OCI-LY3 (cell line): ENCODE measurements at regions not wholly inside any gene's neighbourhood (a gene's known extent, or its start where the extent isn't known, plus 50 kb on each side); places are given as distances from the start of the nearest gene placed in this dataset.

Experiments used
- H2AFZ ChIP-seq: fragments of 200-600, 300-600 bp; shearing (Covaris generic); 2 replicates; pipeline ENCODE4 v1.6.0; 2014; ENCODE audit warnings: antibody characterized with exemption, low read depth, low read length
- H3K27ac ChIP-seq: fragments of 200-600, 300-600 bp; sonication (generic); 2 replicates; pipeline ENCODE4 v1.5.1; 2014; ENCODE audit warnings: mild to moderate bottlenecking, low read length, moderate library complexity, mixed read lengths
- H3K27me3 ChIP-seq: fragments of 200-600, 300-600 bp; sonication (generic); 2 replicates; pipeline ENCODE4 v1.6.1; 2014; ENCODE audit warnings: low read depth, low read length, mixed read lengths
- H3K36me3 ChIP-seq: fragments of 200-600, 300-600 bp; sonication (generic); replicated peaks from 2 replicates; pipeline ENCODE3; 2014; ENCODE audit warnings: low read depth, low read length, mixed read lengths
- H3K4me1 ChIP-seq: fragments of 300-600, 200-600 bp; sonication (generic); 2 replicates; pipeline ENCODE4 v1.6.1; 2014; ENCODE audit warnings: low read length, mixed read lengths
- H3K4me2 ChIP-seq: fragments of 200-600, 300-600 bp; sonication (generic); 2 replicates; pipeline ENCODE4 v1.6.1; 2014; ENCODE audit warnings: low read length, mixed read lengths
- H3K4me3 ChIP-seq: fragments of 300-600, 200-600 bp; sonication (generic); 2 replicates; pipeline ENCODE4 v1.5.1; 2014; ENCODE audit warnings: antibody characterized with exemption, mild to moderate bottlenecking, low read length, moderate library complexity
- H3K79me2 ChIP-seq: fragments of 300-600, 200-600 bp; shearing (Covaris generic); 2 replicates; pipeline ENCODE4 v1.6.1; 2014; ENCODE audit warnings: mild to moderate bottlenecking, low read length, mixed read lengths
- H3K9ac ChIP-seq: fragments of 300-600, 200-600 bp; shearing (Covaris generic); 2 replicates; pipeline ENCODE4 v1.6.0; 2014; ENCODE audit warnings: mild to moderate bottlenecking, low read length, moderate library complexity
- H3K9me3 ChIP-seq: fragments of 200-600, 300-600 bp; shearing (Covaris generic); 2 replicates; pipeline ENCODE4 v1.6.1; 2014; ENCODE audit warnings: low read length, mixed read lengths; ENCODE audit not compliant: insufficient read depth
- H4K20me1 ChIP-seq: fragments of 200-600, 300-600 bp; sonication (generic); 2 replicates; pipeline ENCODE4 v1.6.1; 2016; ENCODE audit warnings: low read length, mixed read lengths; ENCODE audit not compliant: insufficient read depth
- CTCF ChIP-seq: fragments of 200-600, 300-600 bp; sonication (generic); IDR thresholded peaks from 2 replicates; pipeline ENCODE4 v1.5.1; 2014; ENCODE audit warnings: antibody characterized with exemption, low read length, low read depth
- EZH2phosphoT487 ChIP-seq: fragments of 200-600 bp; shearing (Covaris generic); IDR thresholded peaks from 2 replicates; pipeline ENCODE4 v1.6.1; 2018; ENCODE audit warnings: antibody characterized with exemption, mixed run types, low read depth

- H3K27me3 ChIP-seq, result no peaks in the 10 kb centered on the region
- H3K9ac ChIP-seq, result no peak overlapping the region
- H3K9me3 ChIP-seq, result no peaks in the 10 kb centered on the region
- H3K36me3 ChIP-seq, result no peaks in the 10 kb centered on the region
- H3K4me2 ChIP-seq, result no peak overlapping the region
- no peaks in the 10 kb centered on the region for H4K20me1 ChIP-seq
- H3K4me3 ChIP-seq, result no peak overlapping the region
- no peaks in the 10 kb centered on the region for H3K79me2 ChIP-seq
- no peaks in the 10 kb centered on the region for H3K4me1 ChIP-seq
- TF ChIP-seq CTCF, result no peak
- no peak for TF ChIP-seq EZH2phosphoT487
- H3K27ac ChIP-seq, result no peak overlapping the region
- H2AFZ ChIP-seq, result no peak overlapping the region
These were observed 456.5 kb upstream of the ADGRL3 start for GRCh38 chr4:60743654-60744053.

- no peak overlapping the region for H3K9ac ChIP-seq
- no peaks in the 10 kb centered on the region for H3K9me3 ChIP-seq
- no peaks in the 10 kb centered on the region for H3K79me2 ChIP-seq
- no peak overlapping the region for H3K4me3 ChIP-seq
- H3K27me3 ChIP-seq, result no peaks in the 10 kb centered on the region
- H2AFZ ChIP-seq, result no peak overlapping the region
- H3K4me2 ChIP-seq, result no peak overlapping the region
- TF ChIP-seq EZH2phosphoT487 (no peak), CTCF (no peak)
- no peaks in the 10 kb centered on the region for H4K20me1 ChIP-seq
- no peaks in the 10 kb centered on the region for H3K4me1 ChIP-seq
- H3K36me3 ChIP-seq, result no peaks in the 10 kb centered on the region
- no peak overlapping the region for H3K27ac ChIP-seq
These were observed 455.4 kb upstream of the ADGRL3 start for GRCh38 chr4:60744767-60745166.

- Histone ChIP-seq H3K4me2 (no peak overlapping the region), H3K27ac (no peak overlapping the region), H3K4me3 (no peak overlapping the region), H3K79me2 (no peaks in the 10 kb centered on the region), H3K27me3 (no peaks in the 10 kb centered on the region), H3K9me3 (no peaks in the 10 kb centered on the region), H3K9ac (no peak overlapping the region), H4K20me1 (no peaks in the 10 kb centered on the region), H3K4me1 (no peaks in the 10 kb centered on the region), H2AFZ (no peak overlapping the region), H3K36me3 (no peaks in the 10 kb centered on the region)
- no peak for TF ChIP-seq EZH2phosphoT487
These were observed 454.1 kb upstream of the ADGRL3 start for GRCh38 chr4:60745800-60746571.

- Histone ChIP-seq H4K20me1 (no peaks in the 10 kb centered on the region), H3K27ac (no peak overlapping the region), H3K9me3 (no peaks in the 10 kb centered on the region), H3K4me2 (no peak overlapping the region), H2AFZ (no peak overlapping the region), H3K9ac (no peak overlapping the region), H3K27me3 (no peaks in the 10 kb centered on the region), H3K4me1 (no peaks in the 10 kb centered on the region), H3K36me3 (no peaks in the 10 kb centered on the region), H3K4me3 (no peak overlapping the region), H3K79me2 (no peaks in the 10 kb centered on the region)
- TF ChIP-seq EZH2phosphoT487 (no peak), CTCF (no peak)
These were observed 449.2 kb upstream of the ADGRL3 start for GRCh38 chr4:60750962-60751361.
